ENCODE measurements at regions not wholly inside any gene's neighbourhood (a gene's known extent, or its start where the extent isn't known, plus 50 kb on each side); places are given as distances from the start of the nearest gene placed in this dataset.

DNA sequence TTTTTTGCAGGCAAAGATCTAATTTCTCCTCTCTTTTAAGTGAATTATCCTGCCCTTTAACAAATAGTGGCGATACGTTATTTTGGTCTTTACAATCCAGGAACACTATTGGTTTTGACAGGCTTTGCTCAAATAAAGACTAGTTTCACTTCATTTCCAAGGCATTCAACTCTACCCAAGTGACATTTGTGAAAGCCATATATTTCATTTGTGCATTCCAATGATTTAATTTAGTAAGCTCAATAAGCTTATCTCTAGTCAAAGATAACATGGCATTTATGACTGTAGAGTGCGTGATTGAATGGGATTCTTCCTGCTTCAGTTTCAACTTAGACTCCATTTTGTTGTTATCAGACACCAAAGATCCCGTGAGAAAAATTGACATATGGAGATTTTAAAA, 959.8 kb downstream of the ADGRL3 start (continued):
- TF ChIP-seq ETS1 (CRISPR knock-in tag; IDR thresholded peaks at IDR 0.05) (no peak), NFE2L2 (IDR thresholded peaks at IDR 0.05; ENCODE audit: low read length) (no peak), ZNF382 (CRISPR knock-in tag; IDR thresholded peaks at IDR 0.05; ENCODE audit: borderline replicate concordance) (no peak), KLF16 (CRISPR knock-in tag; IDR thresholded peaks at IDR 0.05) (no peak), ZNF468 (CRISPR knock-in tag; IDR thresholded peaks at IDR 0.05) (no peak), ZFP1 (CRISPR knock-in tag; IDR thresholded peaks at IDR 0.05) (no peak), ZNF850 (CRISPR knock-in tag; conservative IDR thresholded peaks at IDR 0.05) (no peak)
- TF ChIP-seq, protein P1, sequence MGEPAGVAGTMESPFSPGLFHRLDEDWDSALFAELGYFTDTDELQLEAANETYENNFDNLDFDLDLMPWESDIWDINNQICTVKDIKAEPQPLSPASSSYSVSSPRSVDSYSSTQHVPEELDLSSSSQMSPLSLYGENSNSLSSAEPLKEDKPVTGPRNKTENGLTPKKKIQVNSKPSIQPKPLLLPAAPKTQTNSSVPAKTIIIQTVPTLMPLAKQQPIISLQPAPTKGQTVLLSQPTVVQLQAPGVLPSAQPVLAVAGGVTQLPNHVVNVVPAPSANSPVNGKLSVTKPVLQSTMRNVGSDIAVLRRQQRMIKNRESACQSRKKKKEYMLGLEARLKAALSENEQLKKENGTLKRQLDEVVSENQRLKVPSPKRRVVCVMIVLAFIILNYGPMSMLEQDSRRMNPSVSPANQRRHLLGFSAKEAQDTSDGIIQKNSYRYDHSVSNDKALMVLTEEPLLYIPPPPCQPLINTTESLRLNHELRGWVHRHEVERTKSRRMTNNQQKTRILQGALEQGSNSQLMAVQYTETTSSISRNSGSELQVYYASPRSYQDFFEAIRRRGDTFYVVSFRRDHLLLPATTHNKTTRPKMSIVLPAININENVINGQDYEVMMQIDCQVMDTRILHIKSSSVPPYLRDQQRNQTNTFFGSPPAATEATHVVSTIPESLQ (CRISPR knock-in tag; conservative IDR thresholded peaks at IDR 0.05) = no peak
- TF ChIP-seq, protein P2, sequence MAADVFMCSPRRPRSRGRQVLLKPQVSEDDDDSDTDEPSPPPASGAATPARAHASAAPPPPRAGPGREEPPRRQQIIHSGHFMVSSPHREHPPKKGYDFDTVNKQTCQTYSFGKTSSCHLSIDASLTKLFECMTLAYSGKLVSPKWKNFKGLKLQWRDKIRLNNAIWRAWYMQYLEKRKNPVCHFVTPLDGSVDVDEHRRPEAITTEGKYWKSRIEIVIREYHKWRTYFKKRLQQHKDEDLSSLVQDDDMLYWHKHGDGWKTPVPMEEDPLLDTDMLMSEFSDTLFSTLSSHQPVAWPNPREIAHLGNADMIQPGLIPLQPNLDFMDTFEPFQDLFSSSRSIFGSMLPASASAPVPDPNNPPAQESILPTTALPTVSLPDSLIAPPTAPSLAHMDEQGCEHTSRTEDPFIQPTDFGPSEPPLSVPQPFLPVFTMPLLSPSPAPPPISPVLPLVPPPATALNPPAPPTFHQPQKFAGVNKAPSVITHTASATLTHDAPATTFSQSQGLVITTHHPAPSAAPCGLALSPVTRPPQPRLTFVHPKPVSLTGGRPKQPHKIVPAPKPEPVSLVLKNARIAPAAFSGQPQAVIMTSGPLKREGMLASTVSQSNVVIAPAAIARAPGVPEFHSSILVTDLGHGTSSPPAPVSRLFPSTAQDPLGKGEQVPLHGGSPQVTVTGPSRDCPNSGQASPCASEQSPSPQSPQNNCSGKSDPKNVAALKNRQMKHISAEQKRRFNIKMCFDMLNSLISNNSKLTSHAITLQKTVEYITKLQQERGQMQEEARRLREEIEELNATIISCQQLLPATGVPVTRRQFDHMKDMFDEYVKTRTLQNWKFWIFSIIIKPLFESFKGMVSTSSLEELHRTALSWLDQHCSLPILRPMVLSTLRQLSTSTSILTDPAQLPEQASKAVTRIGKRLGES (CRISPR knock-in tag; IDR thresholded peaks at IDR 0.05; ENCODE audit: borderline replicate concordance) = no peak
- TF ChIP-seq, protein P3, sequence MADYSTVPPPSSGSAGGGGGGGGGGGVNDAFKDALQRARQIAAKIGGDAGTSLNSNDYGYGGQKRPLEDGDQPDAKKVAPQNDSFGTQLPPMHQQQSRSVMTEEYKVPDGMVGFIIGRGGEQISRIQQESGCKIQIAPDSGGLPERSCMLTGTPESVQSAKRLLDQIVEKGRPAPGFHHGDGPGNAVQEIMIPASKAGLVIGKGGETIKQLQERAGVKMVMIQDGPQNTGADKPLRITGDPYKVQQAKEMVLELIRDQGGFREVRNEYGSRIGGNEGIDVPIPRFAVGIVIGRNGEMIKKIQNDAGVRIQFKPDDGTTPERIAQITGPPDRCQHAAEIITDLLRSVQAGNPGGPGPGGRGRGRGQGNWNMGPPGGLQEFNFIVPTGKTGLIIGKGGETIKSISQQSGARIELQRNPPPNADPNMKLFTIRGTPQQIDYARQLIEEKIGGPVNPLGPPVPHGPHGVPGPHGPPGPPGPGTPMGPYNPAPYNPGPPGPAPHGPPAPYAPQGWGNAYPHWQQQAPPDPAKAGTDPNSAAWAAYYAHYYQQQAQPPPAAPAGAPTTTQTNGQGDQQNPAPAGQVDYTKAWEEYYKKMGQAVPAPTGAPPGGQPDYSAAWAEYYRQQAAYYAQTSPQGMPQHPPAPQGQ (CRISPR knock-in tag; IDR thresholded peaks at IDR 0.05; ENCODE audit: borderline replicate concordance) = no peak
- TF ChIP-seq, protein P4, sequence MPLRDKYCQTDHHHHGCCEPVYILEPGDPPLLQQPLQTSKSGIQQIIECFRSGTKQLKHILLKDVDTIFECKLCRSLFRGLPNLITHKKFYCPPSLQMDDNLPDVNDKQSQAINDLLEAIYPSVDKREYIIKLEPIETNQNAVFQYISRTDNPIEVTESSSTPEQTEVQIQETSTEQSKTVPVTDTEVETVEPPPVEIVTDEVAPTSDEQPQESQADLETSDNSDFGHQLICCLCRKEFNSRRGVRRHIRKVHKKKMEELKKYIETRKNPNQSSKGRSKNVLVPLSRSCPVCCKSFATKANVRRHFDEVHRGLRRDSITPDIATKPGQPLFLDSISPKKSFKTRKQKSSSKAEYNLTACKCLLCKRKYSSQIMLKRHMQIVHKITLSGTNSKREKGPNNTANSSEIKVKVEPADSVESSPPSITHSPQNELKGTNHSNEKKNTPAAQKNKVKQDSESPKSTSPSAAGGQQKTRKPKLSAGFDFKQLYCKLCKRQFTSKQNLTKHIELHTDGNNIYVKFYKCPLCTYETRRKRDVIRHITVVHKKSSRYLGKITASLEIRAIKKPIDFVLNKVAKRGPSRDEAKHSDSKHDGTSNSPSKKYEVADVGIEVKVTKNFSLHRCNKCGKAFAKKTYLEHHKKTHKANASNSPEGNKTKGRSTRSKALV (CRISPR knock-in tag; IDR thresholded peaks at IDR 0.05) = no peak
- TF ChIP-seq, protein P5, sequence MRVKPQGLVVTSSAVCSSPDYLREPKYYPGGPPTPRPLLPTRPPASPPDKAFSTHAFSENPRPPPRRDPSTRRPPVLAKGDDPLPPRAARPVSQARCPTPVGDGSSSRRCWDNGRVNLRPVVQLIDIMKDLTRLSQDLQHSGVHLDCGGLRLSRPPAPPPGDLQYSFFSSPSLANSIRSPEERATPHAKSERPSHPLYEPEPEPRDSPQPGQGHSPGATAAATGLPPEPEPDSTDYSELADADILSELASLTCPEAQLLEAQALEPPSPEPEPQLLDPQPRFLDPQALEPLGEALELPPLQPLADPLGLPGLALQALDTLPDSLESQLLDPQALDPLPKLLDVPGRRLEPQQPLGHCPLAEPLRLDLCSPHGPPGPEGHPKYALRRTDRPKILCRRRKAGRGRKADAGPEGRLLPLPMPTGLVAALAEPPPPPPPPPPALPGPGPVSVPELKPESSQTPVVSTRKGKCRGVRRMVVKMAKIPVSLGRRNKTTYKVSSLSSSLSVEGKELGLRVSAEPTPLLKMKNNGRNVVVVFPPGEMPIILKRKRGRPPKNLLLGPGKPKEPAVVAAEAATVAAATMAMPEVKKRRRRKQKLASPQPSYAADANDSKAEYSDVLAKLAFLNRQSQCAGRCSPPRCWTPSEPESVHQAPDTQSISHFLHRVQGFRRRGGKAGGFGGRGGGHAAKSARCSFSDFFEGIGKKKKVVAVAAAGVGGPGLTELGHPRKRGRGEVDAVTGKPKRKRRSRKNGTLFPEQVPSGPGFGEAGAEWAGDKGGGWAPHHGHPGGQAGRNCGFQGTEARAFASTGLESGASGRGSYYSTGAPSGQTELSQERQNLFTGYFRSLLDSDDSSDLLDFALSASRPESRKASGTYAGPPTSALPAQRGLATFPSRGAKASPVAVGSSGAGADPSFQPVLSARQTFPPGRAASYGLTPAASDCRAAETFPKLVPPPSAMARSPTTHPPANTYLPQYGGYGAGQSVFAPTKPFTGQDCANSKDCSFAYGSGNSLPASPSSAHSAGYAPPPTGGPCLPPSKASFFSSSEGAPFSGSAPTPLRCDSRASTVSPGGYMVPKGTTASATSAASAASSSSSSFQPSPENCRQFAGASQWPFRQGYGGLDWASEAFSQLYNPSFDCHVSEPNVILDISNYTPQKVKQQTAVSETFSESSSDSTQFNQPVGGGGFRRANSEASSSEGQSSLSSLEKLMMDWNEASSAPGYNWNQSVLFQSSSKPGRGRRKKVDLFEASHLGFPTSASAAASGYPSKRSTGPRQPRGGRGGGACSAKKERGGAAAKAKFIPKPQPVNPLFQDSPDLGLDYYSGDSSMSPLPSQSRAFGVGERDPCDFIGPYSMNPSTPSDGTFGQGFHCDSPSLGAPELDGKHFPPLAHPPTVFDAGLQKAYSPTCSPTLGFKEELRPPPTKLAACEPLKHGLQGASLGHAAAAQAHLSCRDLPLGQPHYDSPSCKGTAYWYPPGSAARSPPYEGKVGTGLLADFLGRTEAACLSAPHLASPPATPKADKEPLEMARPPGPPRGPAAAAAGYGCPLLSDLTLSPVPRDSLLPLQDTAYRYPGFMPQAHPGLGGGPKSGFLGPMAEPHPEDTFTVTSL (CRISPR knock-in tag; IDR thresholded peaks at IDR 0.05; ENCODE audit: borderline replicate concordance) = no peak

Measured in HepG2 (cell line).